A549 (cell line): ENCODE measurements at regions not wholly inside any gene's neighbourhood (a gene's known extent, or its start where the extent isn't known, plus 50 kb on each side); places are given as distances from the start of the nearest gene placed in this dataset.

ENCODE experiments used
- MAFK ChIP-seq: fragments of 450-650 bp; IDR thresholded peaks from 2 replicates; pipeline ENCODE4 v1.6.1; 2014; ENCODE audit not compliant: partially characterized antibody
- REST ChIP-seq: fragments of 200-600 bp; sonication (generic); IDR thresholded peaks from 2 replicates; pipeline ENCODE4 v1.6.1; 2016; ENCODE audit warnings: antibody characterized with exemption, mild to moderate bottlenecking, moderate library complexity

DNA sequence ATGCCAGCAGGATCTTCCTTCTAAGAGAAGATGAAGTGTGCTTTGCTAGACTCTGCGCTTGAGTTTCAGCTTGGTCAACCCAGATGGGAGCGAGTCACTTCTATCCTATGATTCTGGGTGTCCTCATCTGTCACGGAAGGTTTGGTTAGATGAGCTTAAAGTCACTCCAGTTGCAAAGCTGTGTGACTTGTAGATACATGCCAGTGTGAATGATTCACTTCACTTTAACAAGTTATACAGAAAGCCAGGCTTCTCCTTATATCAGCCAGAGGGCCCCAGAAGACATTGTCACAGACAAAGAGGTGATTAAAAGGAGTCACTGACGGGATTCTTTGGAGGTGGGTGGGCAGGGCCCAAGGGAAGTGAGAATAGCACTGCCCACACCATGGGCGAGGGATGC lies 122.6 kb upstream of the PFKP start:
- TF ChIP-seq MAFK (no peak), REST (no peak)
